HEK293 (cell line): ENCODE measurements at regions not wholly inside any gene's neighbourhood (a gene's known extent, or its start where the extent isn't known, plus 50 kb on each side); places are given as distances from the start of the nearest gene placed in this dataset.

ENCODE experiments used
- CTCF ChIA-PET: fragments of 350-600 bp; formaldehyde crosslinking; extraction: SDS; loops from one replicate; lab custom pipeline; 2021; ENCODE audit warnings: antibody characterized with exemption; lab: Yijun Ruan, JAX
- POLR2A ChIA-PET: fragments of 300-600 bp; formaldehyde crosslinking; extraction: SDS; loops from one replicate; lab custom pipeline; 2020; ENCODE audit warnings: antibody characterized with exemption, inconsistent platforms; lab: Yijun Ruan, JAX
- H3K27ac ChIP-seq: fragments of 200-500 bp; sonication (Bioruptor generic); 2 replicates; pipeline ENCODE4 v1.5.1; 2014; ENCODE audit warnings: low read depth, low read length, control low read depth, inconsistent platforms; ENCODE audit errors: extremely low read depth
- H3K36me3 ChIP-seq, 2 experiments: fragments of 200-500 bp in 1 of 2; sonication (Bioruptor generic) in 1 of 2; 1 replicate in 1 of 2; 2 replicates in 1 of 2; pipeline ENCODE4 v1.5.1; 2014 to 2017; ENCODE audit warnings: inconsistent platforms in 2 of 2, low read length in 2 of 2; ENCODE audit not compliant: control insufficient read depth in 2 of 2, insufficient read depth in 1 of 2
- H3K4me1 ChIP-seq: fragments of 200-500 bp; sonication (Bioruptor generic); 2 replicates; pipeline ENCODE4 v1.5.1; 2014; ENCODE audit warnings: mild to moderate bottlenecking, low read length, inconsistent platforms; ENCODE audit not compliant: control insufficient read depth, insufficient read depth
- H3K4me3 ChIP-seq: 2 replicates; pipeline ENCODE4 v1.5.1; 2011; ENCODE audit warnings: low read depth, mild to moderate bottlenecking, control low read depth, low read length, moderate library complexity
- H3K9me3 ChIP-seq: fragments of 200-500 bp; sonication (Bioruptor generic); 2 replicates; pipeline ENCODE4 v1.5.1; 2014; ENCODE audit warnings: low read depth, low read length, inconsistent platforms; ENCODE audit not compliant: control insufficient read depth, insufficient read depth
- EGR2 ChIP-seq: fragments of 450-650 bp; formaldehyde crosslinking; IDR thresholded peaks from 2 replicates; pipeline ENCODE4 v1.5.1; 2016; ENCODE audit warnings: low read depth, missing biosample characterization, missing genetic modification characterization
- ZBTB17 ChIP-seq: fragments of 450-650 bp; formaldehyde crosslinking; IDR thresholded peaks from 2 replicates; pipeline ENCODE4 v1.5.1; 2016; ENCODE audit warnings: missing biosample characterization, missing genetic modification characterization
- ZFHX2 ChIP-seq: fragments of 450-650 bp; formaldehyde crosslinking; conservative IDR thresholded peaks from 2 replicates; pipeline ENCODE4 v1.5.1; 2016; ENCODE audit warnings: missing biosample characterization, missing genetic modification characterization
- ZNF169 ChIP-seq: fragments of 450-650 bp; formaldehyde crosslinking; IDR thresholded peaks from 2 replicates; pipeline ENCODE4 v1.5.1; 2016; ENCODE audit warnings: missing biosample characterization, missing genetic modification characterization
- ZNF248 ChIP-seq: fragments of 450-650 bp; formaldehyde crosslinking; IDR thresholded peaks from 2 replicates; pipeline ENCODE4 v1.5.1; 2017; ENCODE audit warnings: missing biosample characterization, missing genetic modification characterization
- ZNF366 ChIP-seq: fragments of 450-650 bp; formaldehyde crosslinking; conservative IDR thresholded peaks from 2 replicates; pipeline ENCODE4 v1.5.1; 2016; ENCODE audit warnings: missing biosample characterization, missing genetic modification characterization
- TF ChIP-seq, protein P1 (sequence below): fragments of 450-650 bp; formaldehyde crosslinking; IDR thresholded peaks from 2 replicates; pipeline ENCODE4 v1.5.1; 2016; ENCODE audit warnings: missing biosample characterization, missing genetic modification characterization
- TF ChIP-seq, protein P2 (sequence below): fragments of 450-650 bp; formaldehyde crosslinking; IDR thresholded peaks from 2 replicates; pipeline ENCODE4 v1.5.1; 2017; ENCODE audit warnings: missing biosample characterization, mild to moderate bottlenecking, missing genetic modification characterization, moderate library complexity
- TF ChIP-seq, protein P3 (sequence below): fragments of 450-650 bp; IDR thresholded peaks from 2 replicates; pipeline ENCODE4 v1.5.1; 2018; ENCODE audit warnings: missing biosample characterization, missing genetic modification characterization
- TF ChIP-seq, protein P4 (sequence below): fragments of 450-650 bp; formaldehyde crosslinking; IDR thresholded peaks from 2 replicates; pipeline ENCODE4 v1.5.1; 2016; ENCODE audit warnings: missing biosample characterization, missing genetic modification characterization
- TF ChIP-seq, protein P5 (sequence below): fragments of 450-650 bp; formaldehyde crosslinking; IDR thresholded peaks from 2 replicates; pipeline ENCODE4 v1.5.1; 2016; ENCODE audit warnings: missing biosample characterization, missing genetic modification characterization

DNA sequence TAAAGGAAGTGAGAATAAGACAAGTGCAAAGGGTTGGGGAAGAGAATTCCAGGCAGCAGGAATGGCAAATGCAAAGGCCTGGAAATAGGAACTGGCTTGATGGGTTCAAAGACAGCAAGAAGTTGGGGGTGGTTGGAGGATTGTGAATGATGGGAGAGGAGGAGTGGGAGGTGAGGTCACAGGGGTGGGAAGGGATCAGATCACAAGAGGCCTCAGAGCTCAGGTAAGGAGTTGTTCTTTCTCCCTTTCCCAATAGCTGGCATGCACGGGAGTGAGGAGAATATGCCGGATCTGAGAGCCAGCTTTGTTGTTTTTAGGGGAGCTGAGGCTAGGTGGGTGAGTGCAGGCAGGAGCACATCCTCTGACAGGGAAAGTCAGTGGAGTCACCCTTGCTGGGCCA is 94.0 kb upstream of the RAB3GAP2 start:
- no peaks in the 10 kb centered on the region for H3K36me3 ChIP-seq
- no peak for TF ChIP-seq ZNF248
- TF ChIP-seq, protein P1, sequence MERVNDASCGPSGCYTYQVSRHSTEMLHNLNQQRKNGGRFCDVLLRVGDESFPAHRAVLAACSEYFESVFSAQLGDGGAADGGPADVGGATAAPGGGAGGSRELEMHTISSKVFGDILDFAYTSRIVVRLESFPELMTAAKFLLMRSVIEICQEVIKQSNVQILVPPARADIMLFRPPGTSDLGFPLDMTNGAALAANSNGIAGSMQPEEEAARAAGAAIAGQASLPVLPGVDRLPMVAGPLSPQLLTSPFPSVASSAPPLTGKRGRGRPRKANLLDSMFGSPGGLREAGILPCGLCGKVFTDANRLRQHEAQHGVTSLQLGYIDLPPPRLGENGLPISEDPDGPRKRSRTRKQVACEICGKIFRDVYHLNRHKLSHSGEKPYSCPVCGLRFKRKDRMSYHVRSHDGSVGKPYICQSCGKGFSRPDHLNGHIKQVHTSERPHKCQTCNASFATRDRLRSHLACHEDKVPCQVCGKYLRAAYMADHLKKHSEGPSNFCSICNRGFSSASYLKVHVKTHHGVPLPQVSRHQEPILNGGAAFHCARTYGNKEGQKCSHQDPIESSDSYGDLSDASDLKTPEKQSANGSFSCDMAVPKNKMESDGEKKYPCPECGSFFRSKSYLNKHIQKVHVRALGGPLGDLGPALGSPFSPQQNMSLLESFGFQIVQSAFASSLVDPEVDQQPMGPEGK = no peak
- TF ChIP-seq, protein P2, sequence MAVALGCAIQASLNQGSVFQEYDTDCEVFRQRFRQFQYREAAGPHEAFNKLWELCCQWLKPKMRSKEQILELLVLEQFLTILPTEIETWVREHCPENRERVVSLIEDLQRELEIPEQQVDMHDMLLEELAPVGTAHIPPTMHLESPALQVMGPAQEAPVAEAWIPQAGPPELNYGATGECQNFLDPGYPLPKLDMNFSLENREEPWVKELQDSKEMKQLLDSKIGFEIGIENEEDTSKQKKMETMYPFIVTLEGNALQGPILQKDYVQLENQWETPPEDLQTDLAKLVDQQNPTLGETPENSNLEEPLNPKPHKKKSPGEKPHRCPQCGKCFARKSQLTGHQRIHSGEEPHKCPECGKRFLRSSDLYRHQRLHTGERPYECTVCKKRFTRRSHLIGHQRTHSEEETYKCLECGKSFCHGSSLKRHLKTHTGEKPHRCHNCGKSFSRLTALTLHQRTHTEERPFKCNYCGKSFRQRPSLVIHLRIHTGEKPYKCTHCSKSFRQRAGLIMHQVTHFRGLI (tag by site-specific recombination) = no peak
- no peak for TF ChIP-seq ZNF366 (tag by site-specific recombination)
- TF ChIP-seq ZNF169 (tag by site-specific recombination) = no peak
- peak; percentile 67 for TF ChIP-seq EGR2 (tag by site-specific recombination)
- TF ChIP-seq ZFHX2 (tag by site-specific recombination) = peak; percentile 35; the same call in 1 of the 2 replicates
- TF ChIP-seq, all 188 proteins: peak for 2
- ChIA-PET POLR2A (no interaction called here), CTCF (no interaction called here)
- no peak overlapping the region for H3K27ac ChIP-seq
- no peak overlapping the region for H3K4me3 ChIP-seq
- no peaks in the 10 kb centered on the region for H3K9me3 ChIP-seq
- peaks cover 9% of the 10 kb centered on the region for H3K4me1 ChIP-seq

DNA sequence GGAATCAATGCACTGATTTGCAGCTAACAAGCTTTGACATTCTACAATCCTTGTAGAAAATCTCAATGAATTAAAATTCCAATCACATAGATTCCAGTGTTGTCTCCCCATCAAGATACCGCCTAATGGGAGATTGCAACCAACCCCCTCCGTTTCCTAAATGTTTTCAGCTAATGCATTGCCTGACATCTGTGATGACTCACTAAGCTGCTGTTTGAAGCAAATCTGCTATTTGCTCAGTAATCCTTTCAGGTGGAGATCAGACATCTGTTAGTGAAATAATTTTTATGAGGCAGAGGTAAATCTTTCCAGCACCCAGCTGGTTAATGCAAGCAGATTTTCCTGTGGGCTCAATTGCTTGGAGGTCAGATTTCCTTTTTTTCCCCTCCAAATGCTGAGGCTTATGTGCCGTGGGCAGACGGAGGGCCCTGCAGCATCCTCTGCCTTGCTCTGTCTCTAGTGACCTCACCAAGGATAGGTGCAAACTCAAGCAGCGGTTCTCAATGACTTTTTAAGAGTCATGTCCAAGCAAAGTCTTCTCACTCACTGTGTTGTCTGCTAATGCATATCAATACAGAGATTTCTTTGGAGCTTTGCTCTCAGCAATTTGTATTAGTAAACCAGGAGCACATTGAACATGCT is 91.1 kb upstream of the RAB3GAP2 start:
- Histone ChIP-seq H3K4me3 (no peak overlapping the region), H3K36me3 (no peaks in the 10 kb centered on the region), H3K9me3 (no peaks in the 10 kb centered on the region), H3K4me1 (peaks cover 2% of the 10 kb centered on the region; the same call in 1 of the 2 replicates), H3K27ac (no peak overlapping the region)
- TF ChIP-seq, protein P3, sequence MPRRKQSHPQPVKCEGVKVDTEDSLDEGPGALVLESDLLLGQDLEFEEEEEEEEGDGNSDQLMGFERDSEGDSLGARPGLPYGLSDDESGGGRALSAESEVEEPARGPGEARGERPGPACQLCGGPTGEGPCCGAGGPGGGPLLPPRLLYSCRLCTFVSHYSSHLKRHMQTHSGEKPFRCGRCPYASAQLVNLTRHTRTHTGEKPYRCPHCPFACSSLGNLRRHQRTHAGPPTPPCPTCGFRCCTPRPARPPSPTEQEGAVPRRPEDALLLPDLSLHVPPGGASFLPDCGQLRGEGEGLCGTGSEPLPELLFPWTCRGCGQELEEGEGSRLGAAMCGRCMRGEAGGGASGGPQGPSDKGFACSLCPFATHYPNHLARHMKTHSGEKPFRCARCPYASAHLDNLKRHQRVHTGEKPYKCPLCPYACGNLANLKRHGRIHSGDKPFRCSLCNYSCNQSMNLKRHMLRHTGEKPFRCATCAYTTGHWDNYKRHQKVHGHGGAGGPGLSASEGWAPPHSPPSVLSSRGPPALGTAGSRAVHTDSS = no peak
- TF ChIP-seq, protein P4, sequence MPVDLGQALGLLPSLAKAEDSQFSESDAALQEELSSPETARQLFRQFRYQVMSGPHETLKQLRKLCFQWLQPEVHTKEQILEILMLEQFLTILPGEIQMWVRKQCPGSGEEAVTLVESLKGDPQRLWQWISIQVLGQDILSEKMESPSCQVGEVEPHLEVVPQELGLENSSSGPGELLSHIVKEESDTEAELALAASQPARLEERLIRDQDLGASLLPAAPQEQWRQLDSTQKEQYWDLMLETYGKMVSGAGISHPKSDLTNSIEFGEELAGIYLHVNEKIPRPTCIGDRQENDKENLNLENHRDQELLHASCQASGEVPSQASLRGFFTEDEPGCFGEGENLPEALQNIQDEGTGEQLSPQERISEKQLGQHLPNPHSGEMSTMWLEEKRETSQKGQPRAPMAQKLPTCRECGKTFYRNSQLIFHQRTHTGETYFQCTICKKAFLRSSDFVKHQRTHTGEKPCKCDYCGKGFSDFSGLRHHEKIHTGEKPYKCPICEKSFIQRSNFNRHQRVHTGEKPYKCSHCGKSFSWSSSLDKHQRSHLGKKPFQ = no peak
- TF ChIP-seq, protein P5, sequence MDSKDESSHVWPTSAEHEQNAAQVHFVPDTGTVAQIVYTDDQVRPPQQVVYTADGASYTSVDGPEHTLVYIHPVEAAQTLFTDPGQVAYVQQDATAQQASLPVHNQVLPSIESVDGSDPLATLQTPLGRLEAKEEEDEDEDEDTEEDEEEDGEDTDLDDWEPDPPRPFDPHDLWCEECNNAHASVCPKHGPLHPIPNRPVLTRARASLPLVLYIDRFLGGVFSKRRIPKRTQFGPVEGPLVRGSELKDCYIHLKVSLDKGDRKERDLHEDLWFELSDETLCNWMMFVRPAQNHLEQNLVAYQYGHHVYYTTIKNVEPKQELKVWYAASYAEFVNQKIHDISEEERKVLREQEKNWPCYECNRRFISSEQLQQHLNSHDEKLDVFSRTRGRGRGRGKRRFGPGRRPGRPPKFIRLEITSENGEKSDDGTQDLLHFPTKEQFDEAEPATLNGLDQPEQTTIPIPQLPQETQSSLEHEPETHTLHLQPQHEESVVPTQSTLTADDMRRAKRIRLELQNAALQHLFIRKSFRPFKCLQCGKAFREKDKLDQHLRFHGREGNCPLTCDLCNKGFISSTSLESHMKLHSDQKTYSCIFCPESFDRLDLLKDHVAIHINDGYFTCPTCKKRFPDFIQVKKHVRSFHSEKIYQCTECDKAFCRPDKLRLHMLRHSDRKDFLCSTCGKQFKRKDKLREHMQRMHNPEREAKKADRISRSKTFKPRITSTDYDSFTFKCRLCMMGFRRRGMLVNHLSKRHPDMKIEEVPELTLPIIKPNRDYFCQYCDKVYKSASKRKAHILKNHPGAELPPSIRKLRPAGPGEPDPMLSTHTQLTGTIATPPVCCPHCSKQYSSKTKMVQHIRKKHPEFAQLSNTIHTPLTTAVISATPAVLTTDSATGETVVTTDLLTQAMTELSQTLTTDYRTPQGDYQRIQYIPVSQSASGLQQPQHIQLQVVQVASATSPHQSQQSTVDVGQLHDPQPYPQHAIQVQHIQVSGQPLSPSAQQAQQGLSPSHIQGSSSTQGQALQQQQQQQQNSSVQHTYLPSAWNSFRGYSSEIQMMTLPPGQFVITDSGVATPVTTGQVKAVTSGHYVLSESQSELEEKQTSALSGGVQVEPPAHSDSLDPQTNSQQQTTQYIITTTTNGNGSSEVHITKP (tag by site-specific recombination) = peak; percentile 75
- TF ChIP-seq ZBTB17 (tag by site-specific recombination) = 0 out of 2 replicates have a peak, but pooled peaks have one; percentile 14
- CTCF ChIA-PET = interaction anchor here (0.6 to 1.2 kb wide), 2 partner anchors 31 to 370 kb away, joined by 3 to 5 read pairs; no protein-coding TSS in a partner anchor
- POLR2A ChIA-PET = no interaction called here
